ENCODE measurements at regions not wholly inside any gene's neighbourhood (a gene's known extent, or its start where the extent isn't known, plus 50 kb on each side); places are given as distances from the start of the nearest gene placed in this dataset.

DNA sequence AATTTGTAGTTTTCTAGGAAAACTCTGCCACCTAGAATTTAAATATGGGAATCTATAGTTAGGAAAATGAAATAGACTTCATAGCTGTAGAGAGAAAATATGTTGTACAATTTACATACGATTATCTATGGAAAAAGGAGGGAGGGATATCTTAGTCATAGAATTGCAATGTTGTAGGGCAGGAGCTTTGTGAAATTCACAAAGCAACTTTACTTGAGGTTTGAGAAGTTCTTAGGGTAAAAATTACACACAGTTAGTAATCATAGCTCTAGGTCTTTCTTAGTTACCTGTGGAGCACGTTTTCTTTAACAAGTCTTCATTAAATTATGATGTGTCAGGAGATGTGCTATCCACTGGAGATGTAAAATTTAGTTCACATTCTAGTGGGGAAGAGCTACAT is 61.4 kb upstream of the DBX2 start:
- TF ChIP-seq RARB (CRISPR knock-in tag; IDR thresholded peaks at IDR 0.05) (no peak), PPARA (CRISPR knock-in tag; IDR thresholded peaks at IDR 0.05; ENCODE audit: borderline replicate concordance) (no peak), ZNF70 (CRISPR knock-in tag; IDR thresholded peaks at IDR 0.05) (no peak), TCF4 (CRISPR knock-in tag; IDR thresholded peaks at IDR 0.05; ENCODE audit: borderline replicate concordance) (no peak), ARNTL (CRISPR knock-in tag; IDR thresholded peaks at IDR 0.05; ENCODE audit: borderline replicate concordance, low read depth) (no peak), ZFP30 (CRISPR knock-in tag; IDR thresholded peaks at IDR 0.05) (no peak), ZNF565 (CRISPR knock-in tag; conservative IDR thresholded peaks at IDR 0.05; ENCODE audit: low read depth) (no peak), ZNF8 (CRISPR knock-in tag; IDR thresholded peaks at IDR 0.05) (no peak), OSR1 (CRISPR knock-in tag; IDR thresholded peaks at IDR 0.05) (no peak)
- TF ChIP-seq, protein P1, sequence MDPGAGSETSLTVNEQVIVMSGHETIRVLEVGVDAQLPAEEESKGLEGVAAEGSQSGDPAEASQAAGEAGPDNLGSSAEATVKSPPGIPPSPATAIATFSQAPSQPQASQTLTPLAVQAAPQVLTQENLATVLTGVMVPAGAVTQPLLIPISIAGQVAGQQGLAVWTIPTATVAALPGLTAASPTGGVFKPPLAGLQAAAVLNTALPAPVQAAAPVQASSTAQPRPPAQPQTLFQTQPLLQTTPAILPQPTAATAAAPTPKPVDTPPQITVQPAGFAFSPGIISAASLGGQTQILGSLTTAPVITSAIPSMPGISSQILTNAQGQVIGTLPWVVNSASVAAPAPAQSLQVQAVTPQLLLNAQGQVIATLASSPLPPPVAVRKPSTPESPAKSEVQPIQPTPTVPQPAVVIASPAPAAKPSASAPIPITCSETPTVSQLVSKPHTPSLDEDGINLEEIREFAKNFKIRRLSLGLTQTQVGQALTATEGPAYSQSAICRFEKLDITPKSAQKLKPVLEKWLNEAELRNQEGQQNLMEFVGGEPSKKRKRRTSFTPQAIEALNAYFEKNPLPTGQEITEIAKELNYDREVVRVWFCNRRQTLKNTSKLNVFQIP (CRISPR knock-in tag; IDR thresholded peaks at IDR 0.05; ENCODE audit: borderline replicate concordance, low read depth), result no peak
- TF ChIP-seq, protein P2, sequence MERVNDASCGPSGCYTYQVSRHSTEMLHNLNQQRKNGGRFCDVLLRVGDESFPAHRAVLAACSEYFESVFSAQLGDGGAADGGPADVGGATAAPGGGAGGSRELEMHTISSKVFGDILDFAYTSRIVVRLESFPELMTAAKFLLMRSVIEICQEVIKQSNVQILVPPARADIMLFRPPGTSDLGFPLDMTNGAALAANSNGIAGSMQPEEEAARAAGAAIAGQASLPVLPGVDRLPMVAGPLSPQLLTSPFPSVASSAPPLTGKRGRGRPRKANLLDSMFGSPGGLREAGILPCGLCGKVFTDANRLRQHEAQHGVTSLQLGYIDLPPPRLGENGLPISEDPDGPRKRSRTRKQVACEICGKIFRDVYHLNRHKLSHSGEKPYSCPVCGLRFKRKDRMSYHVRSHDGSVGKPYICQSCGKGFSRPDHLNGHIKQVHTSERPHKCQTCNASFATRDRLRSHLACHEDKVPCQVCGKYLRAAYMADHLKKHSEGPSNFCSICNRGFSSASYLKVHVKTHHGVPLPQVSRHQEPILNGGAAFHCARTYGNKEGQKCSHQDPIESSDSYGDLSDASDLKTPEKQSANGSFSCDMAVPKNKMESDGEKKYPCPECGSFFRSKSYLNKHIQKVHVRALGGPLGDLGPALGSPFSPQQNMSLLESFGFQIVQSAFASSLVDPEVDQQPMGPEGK (CRISPR knock-in tag; IDR thresholded peaks at IDR 0.05; ENCODE audit: borderline replicate concordance), result no peak
- TF ChIP-seq, protein P3, sequence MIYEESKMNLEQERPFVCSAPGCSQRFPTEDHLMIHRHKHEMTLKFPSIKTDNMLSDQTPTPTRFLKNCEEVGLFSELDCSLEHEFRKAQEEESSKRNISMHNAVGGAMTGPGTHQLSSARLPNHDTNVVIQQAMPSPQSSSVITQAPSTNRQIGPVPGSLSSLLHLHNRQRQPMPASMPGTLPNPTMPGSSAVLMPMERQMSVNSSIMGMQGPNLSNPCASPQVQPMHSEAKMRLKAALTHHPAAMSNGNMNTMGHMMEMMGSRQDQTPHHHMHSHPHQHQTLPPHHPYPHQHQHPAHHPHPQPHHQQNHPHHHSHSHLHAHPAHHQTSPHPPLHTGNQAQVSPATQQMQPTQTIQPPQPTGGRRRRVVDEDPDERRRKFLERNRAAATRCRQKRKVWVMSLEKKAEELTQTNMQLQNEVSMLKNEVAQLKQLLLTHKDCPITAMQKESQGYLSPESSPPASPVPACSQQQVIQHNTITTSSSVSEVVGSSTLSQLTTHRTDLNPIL (CRISPR knock-in tag; IDR thresholded peaks at IDR 0.05; ENCODE audit: low read depth), result no peak
- TF ChIP-seq, protein P4, sequence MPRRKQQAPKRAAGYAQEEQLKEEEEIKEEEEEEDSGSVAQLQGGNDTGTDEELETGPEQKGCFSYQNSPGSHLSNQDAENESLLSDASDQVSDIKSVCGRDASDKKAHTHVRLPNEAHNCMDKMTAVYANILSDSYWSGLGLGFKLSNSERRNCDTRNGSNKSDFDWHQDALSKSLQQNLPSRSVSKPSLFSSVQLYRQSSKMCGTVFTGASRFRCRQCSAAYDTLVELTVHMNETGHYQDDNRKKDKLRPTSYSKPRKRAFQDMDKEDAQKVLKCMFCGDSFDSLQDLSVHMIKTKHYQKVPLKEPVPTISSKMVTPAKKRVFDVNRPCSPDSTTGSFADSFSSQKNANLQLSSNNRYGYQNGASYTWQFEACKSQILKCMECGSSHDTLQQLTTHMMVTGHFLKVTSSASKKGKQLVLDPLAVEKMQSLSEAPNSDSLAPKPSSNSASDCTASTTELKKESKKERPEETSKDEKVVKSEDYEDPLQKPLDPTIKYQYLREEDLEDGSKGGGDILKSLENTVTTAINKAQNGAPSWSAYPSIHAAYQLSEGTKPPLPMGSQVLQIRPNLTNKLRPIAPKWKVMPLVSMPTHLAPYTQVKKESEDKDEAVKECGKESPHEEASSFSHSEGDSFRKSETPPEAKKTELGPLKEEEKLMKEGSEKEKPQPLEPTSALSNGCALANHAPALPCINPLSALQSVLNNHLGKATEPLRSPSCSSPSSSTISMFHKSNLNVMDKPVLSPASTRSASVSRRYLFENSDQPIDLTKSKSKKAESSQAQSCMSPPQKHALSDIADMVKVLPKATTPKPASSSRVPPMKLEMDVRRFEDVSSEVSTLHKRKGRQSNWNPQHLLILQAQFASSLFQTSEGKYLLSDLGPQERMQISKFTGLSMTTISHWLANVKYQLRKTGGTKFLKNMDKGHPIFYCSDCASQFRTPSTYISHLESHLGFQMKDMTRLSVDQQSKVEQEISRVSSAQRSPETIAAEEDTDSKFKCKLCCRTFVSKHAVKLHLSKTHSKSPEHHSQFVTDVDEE (CRISPR knock-in tag; IDR thresholded peaks at IDR 0.05), result no peak
- ATAC-seq, result no peak

DNA sequence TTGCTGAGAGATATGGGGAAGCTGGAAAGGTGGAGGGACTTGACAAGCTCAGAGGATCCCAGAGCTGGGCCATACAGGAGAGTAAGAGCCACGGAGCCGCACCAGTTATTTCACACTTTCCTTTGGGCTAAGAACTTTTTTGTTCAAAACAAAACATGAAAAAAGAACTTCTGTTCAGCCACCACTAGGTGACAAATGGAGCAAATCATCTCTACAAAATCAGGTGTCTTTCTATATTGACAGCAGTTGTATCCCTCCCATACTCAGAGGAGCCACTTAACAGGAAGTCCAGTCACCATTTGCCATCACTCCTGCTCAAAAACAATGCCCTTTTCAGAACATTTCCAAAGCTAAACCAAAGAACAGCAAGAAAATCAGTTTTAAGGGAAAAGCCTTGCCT is 70.3 kb upstream of the DBX2 start:
- TF ChIP-seq ISL1 (CRISPR knock-in tag; IDR thresholded peaks at IDR 0.05), result no peak
- TF ChIP-seq ZFP3 (CRISPR knock-in tag; IDR thresholded peaks at IDR 0.05), result no peak
- no peak for ATAC-seq

DNA sequence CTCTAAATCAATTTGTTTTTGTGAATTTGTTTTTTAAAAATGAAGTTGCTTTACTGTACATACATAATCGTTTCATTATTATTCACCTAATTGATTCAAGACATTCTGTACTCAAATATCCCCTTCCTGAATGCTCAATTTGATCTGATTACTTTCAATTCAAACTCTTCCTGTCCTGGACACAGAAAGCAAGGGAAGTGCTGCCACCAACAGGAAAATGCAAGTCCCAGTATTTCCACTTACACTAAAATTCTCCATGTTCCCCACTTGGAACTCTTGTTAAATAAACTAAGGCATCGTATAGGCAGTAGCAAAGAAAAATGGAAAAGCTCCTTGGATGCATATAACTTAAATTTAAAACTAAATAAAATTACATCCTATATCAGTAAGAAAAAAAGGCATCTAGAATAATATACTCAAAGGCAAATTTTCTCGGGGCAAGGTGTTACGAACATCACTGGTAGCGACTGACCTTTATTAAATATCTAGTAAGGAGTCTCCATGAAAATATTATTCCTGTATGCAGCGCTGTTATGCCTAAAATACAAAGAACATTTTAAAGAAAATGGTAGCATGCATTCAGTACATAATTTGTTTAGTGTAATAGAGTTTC is 72.0 kb upstream of the DBX2 start:
- peak; percentile 57; the same call in 2 of the 3 replicates for ATAC-seq
- TF ChIP-seq ESRRG (CRISPR knock-in tag; IDR thresholded peaks at IDR 0.05), result no peak
- TF ChIP-seq, protein P4 (CRISPR knock-in tag; IDR thresholded peaks at IDR 0.05), result no peak
- TF ChIP-seq, protein P1 (CRISPR knock-in tag; IDR thresholded peaks at IDR 0.05; ENCODE audit: borderline replicate concordance, low read depth), result no peak
- TF ChIP-seq ZFP30 (CRISPR knock-in tag; IDR thresholded peaks at IDR 0.05), result no peak
- TF ChIP-seq PPARA (CRISPR knock-in tag; IDR thresholded peaks at IDR 0.05; ENCODE audit: borderline replicate concordance), result no peak
- no peak for TF ChIP-seq RARB (CRISPR knock-in tag; IDR thresholded peaks at IDR 0.05)
- TF ChIP-seq, protein P3 (CRISPR knock-in tag; IDR thresholded peaks at IDR 0.05; ENCODE audit: low read depth), result no peak
- TF ChIP-seq, protein P5, sequence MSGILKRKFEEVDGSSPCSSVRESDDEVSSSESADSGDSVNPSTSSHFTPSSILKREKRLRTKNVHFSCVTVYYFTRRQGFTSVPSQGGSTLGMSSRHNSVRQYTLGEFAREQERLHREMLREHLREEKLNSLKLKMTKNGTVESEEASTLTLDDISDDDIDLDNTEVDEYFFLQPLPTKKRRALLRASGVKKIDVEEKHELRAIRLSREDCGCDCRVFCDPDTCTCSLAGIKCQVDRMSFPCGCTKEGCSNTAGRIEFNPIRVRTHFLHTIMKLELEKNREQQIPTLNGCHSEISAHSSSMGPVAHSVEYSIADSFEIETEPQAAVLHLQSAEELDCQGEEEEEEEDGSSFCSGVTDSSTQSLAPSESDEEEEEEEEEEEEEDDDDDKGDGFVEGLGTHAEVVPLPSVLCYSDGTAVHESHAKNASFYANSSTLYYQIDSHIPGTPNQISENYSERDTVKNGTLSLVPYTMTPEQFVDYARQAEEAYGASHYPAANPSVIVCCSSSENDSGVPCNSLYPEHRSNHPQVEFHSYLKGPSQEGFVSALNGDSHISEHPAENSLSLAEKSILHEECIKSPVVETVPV (CRISPR knock-in tag; IDR thresholded peaks at IDR 0.05), result no peak
- TF ChIP-seq ARNTL (CRISPR knock-in tag; IDR thresholded peaks at IDR 0.05; ENCODE audit: borderline replicate concordance, low read depth), result no peak
- TF ChIP-seq ZNF70 (CRISPR knock-in tag; IDR thresholded peaks at IDR 0.05), result no peak
- TF ChIP-seq ZC3H10 (CRISPR knock-in tag; IDR thresholded peaks at IDR 0.05), result no peak

Data from SK-N-SH treated with all-trans-retinoic acid at 6 μM for 48 hours (cell line).